IPS-15b (cell line): ENCODE measurements at regions not wholly inside any gene's neighbourhood (a gene's known extent, or its start where the extent isn't known, plus 50 kb on each side); places are given as distances from the start of the nearest gene placed in this dataset.

Source experiments
- H3K27me3 ChIP-seq: one replicate; pipeline ENCODE4 v1.6.1; 2013; ENCODE audit warnings: low read length; ENCODE audit not compliant: control insufficient read depth, insufficient read depth
- H3K36me3 ChIP-seq: one replicate; pipeline ENCODE4 v1.6.1; 2013; ENCODE audit warnings: low read length; ENCODE audit not compliant: control insufficient read depth, insufficient read depth
- H3K4me1 ChIP-seq: one replicate; pipeline ENCODE4 v1.6.1; 2013; ENCODE audit warnings: mild to moderate bottlenecking, low read length; ENCODE audit not compliant: control insufficient read depth, insufficient read depth
- H3K4me3 ChIP-seq: one replicate; pipeline ENCODE4 v1.5.1; 2013; ENCODE audit warnings: low read depth, low read length
- H3K9ac ChIP-seq: one replicate; pipeline ENCODE4 v1.6.1; 2013; ENCODE audit warnings: low read depth, mild to moderate bottlenecking, low read length
- H3K9me3 ChIP-seq: one replicate; pipeline ENCODE4 v1.6.1; 2013; ENCODE audit warnings: mild to moderate bottlenecking, low read length; ENCODE audit not compliant: control insufficient read depth, insufficient read depth

- no peak overlapping the region for H3K4me3 ChIP-seq
- H3K36me3 ChIP-seq: no peaks in the 10 kb centered on the region
- H3K9ac ChIP-seq: no peak overlapping the region
- no peaks in the 10 kb centered on the region for H3K27me3 ChIP-seq
- peaks cover 4% of the 10 kb centered on the region for H3K4me1 ChIP-seq
- H3K9me3 ChIP-seq: no peaks in the 10 kb centered on the region
Measured at GRCh38 chr2:240203031-240203787, 62.8 kb upstream of the OTOS start.

DNA sequence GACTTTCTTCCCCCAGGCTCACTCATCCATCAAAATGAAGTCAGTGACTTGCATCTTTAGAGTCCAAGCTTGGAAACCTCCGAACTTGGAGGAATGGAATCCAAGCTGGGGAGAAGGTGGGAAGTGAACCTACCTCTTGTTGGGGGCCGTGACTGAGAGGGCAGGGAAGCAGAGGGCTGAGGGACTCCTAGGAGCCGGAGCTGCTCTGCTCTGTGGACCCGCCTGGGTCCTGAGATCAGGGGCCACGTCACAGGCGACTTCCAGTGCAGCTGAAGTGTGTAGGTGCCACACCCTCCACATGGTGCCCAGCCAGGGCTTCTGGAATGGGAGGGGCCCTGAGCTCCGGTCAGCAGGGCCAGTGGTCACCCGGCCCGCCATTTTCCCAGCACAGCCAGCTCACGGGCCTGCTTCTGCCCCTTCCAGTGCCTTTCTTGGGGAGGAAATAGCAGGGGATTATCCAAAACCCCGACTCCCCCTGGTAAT is 63.4 kb upstream of the OTOS start:
- no peaks in the 10 kb centered on the region for H3K36me3 ChIP-seq
- no peaks in the 10 kb centered on the region for H3K9me3 ChIP-seq
- H3K27me3 ChIP-seq: no peaks in the 10 kb centered on the region
- H3K4me3 ChIP-seq: no peak overlapping the region
- no peak overlapping the region for H3K9ac ChIP-seq
- H3K4me1 ChIP-seq: peaks cover 4% of the 10 kb centered on the region

DNA sequence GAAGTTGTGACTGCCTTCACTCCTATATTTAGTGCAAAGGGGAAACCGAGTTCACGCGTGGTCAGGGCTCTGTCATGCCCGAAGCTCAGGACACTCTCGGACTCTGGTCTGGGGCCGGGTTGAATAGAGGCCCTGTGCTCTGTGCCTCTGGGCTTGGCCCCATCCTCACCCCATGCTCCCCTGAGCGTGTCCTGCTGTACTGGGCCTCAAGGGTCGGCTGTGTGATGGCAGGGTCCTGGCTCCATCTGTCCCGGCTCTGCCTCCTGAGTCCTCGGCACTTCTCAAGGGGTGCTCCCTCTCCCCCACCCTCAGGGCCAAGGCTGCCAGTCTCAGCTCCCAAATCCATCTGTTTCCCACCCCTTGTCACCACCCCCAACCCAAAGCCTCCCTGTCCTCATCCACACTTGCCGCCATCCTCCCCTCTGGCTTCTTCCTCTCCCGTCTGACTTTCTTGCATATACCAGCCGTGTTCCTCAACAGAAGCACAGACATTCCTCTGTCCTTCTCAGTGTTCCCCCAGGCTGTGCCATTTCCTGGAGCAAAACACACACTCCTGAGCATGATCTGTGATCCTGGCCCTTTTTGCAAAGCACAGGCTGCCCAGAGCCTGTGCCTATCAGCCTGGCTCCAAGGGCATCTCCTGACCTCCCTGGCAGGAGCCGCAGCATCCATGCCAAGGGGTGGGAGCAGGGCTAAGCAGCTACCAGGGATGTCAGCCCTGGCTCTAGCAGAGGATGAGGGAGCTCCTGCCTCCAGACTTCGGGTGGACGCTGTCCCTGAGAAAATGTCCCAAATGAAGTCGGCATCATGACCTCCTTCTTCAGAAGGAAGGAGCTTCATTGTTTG is 64.2 kb upstream of the OTOS start:
- no peaks in the 10 kb centered on the region for H3K27me3 ChIP-seq
- H3K36me3 ChIP-seq: no peaks in the 10 kb centered on the region
- H3K4me3 ChIP-seq: no peak overlapping the region
- H3K4me1 ChIP-seq: peaks cover 4% of the 10 kb centered on the region
- no peaks in the 10 kb centered on the region for H3K9me3 ChIP-seq
- H3K9ac ChIP-seq: no peak overlapping the region

- Histone ChIP-seq H3K9me3 (no peaks in the 10 kb centered on the region), H3K4me1 (peaks cover 4% of the 10 kb centered on the region), H3K4me3 (no peak overlapping the region), H3K27me3 (no peaks in the 10 kb centered on the region), H3K36me3 (no peaks in the 10 kb centered on the region), H3K9ac (no peak overlapping the region)
Measured at GRCh38 chr2:240205348-240205747, 64.9 kb upstream of the OTOS start.

DNA sequence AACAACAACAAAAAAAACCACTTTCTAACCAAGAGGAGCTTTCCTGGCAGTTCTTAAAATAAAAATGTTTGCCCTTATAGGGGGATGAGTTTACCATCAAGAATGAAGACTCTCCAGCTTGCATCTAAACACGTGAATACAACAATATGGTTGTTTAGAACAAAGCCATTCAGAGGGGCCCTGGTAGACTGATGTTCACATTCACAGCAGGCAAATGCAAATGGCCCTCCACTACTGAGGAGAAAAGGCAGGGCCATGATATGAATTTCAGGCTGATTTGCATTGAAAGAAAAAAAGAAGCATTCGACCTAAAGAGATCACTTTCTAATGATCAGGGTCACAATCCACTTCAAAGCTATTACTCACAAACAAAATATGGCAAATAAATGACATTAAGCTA is 65.3 kb upstream of the OTOS start:
- Histone ChIP-seq H3K4me3 (no peak overlapping the region), H3K27me3 (no peaks in the 10 kb centered on the region), H3K4me1 (peaks cover 4% of the 10 kb centered on the region), H3K36me3 (no peaks in the 10 kb centered on the region), H3K9me3 (no peaks in the 10 kb centered on the region), H3K9ac (no peak overlapping the region)

- no peaks in the 10 kb centered on the region for H3K36me3 ChIP-seq
- peaks cover 4% of the 10 kb centered on the region for H3K4me1 ChIP-seq
- no peak overlapping the region for H3K9ac ChIP-seq
- no peaks in the 10 kb centered on the region for H3K9me3 ChIP-seq
- H3K4me3 ChIP-seq: no peak overlapping the region
- H3K27me3 ChIP-seq: no peaks in the 10 kb centered on the region
Measured at GRCh38 chr2:240206630-240207029, 66.2 kb upstream of the OTOS start.

DNA sequence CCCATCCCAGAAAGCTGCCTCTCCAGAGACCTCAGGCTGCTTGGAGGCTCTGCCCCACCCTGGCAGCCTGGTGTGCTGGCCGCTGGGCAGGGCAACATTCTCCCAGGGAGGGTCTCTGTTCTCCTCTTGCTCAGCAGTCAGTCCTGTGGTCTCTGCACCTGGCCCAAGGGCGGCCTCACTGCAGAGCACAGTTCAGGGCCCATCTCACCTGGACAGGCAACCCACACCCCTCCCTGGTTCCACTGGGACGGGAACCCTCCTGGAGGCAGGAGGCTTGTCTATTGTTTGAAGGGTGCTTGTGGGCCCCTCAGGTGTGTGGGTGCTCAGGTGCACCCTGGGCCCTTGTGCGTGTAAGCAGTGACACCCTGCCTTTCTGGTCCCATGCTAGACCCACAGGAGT is 67.2 kb upstream of the OTOS start:
- Histone ChIP-seq H3K27me3 (no peaks in the 10 kb centered on the region), H3K36me3 (no peaks in the 10 kb centered on the region), H3K4me3 (no peak overlapping the region), H3K9me3 (no peaks in the 10 kb centered on the region), H3K9ac (no peak overlapping the region), H3K4me1 (peaks cover 4% of the 10 kb centered on the region)

GRCh38 chr2:240208096-240208495 is 67.6 kb upstream of the OTOS start:
- Histone ChIP-seq H3K9ac (no peak overlapping the region), H3K9me3 (no peaks in the 10 kb centered on the region), H3K4me1 (peaks cover 4% of the 10 kb centered on the region), H3K4me3 (no peak overlapping the region), H3K27me3 (no peaks in the 10 kb centered on the region), H3K36me3 (no peaks in the 10 kb centered on the region)

DNA sequence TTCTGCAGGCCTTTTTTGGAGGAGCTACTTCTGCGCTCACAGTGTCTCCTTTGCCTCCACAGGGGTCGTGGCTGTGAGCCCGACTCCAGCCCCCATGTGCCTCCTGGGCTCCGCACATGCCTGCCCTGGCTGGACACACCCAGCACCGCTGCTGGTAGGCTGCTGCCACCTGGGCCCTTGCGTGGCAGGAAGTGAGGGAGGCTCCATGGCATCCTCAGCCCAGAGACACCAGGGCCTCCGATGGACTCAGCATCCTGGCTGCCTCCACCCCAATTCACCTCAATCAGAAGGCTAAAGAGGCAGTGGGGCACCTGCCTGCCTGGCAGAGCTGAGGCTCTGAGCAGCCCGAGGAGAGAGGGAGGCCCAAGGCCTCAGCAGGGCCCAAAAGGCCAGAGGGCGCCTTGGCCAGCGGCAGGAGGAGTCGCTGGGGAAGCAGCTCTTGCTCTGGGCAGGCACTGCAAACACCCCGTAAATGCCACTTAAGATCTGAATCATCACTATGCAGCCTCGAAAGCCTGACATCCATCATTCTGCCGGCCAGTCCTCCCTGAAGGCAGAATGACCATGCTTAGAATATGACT is 68.3 kb upstream of the OTOS start:
- no peaks in the 10 kb centered on the region for H3K27me3 ChIP-seq
- no peaks in the 10 kb centered on the region for H3K9me3 ChIP-seq
- H3K4me3 ChIP-seq: no peak overlapping the region
- peaks cover 4% of the 10 kb centered on the region for H3K4me1 ChIP-seq
- no peaks in the 10 kb centered on the region for H3K36me3 ChIP-seq
- no peak overlapping the region for H3K9ac ChIP-seq

DNA sequence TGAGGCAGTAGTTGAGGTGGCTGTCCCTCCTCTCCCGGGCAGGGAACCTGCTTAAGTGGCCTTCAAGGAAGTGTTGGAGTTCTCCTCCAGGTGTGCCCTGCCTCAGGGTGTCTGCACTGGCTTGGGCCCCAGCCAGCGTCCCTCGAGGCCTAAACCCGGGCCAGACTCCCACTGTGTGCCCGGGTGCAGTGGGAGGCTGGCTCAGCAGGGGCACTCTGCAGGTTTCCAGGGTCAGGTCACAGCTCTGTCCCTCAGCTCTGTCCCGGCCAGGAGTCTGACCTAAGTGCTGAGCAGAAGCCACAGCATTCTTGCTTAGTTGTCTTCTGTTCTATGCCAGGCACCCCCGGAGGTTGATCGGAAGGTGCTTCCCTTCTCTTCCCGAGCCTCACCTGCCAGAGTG is 69.0 kb upstream of the OTOS start:
- H3K4me1 ChIP-seq: peaks cover 4% of the 10 kb centered on the region
- H3K9ac ChIP-seq: no peak overlapping the region

DNA sequence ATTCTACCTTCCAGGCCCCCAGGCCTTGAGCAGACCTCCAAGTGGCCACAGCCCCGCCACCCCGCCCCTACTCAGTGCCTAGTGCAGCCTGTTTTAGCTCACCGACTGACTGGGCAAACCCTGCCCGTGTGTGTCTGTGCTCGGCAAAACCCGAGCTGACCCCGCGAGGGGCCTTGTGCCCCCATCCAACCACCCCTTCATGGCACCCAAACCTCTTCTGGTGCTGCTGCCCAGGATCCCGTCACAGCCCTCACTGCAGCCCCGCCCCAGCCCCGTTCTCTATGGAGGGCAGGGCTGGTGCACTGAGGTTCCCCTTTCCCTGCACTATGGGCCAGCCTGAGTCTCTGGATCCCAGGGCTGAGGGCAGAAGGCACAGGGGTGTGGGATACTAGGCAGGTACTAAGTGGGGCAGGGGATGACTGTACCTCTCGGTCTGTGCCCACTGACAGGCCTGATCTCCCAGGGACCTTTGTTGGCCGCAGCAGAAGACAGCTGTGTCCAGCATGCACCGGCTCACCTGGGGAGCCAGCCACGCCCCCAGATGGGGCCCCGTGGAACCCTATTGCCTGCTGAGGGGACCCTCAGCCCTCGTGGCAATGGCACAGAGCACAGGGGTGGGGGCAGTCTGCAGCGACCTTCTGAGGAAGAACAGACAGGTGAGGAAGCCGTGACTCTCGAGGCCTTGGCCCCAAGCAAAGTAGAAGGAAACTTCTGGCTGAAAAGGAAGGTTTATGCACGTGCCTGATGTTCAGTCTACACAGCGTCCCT is 69.9 kb upstream of the OTOS start:
- Histone ChIP-seq H3K4me1 (peaks cover under 1% of the 10 kb centered on the region), H3K9ac (no peak overlapping the region), H3K9me3 (no peaks in the 10 kb centered on the region), H3K27me3 (no peaks in the 10 kb centered on the region), H3K4me3 (no peak overlapping the region), H3K36me3 (no peaks in the 10 kb centered on the region)

More for the DNA sequence above, 69.0 kb upstream of the OTOS start:
- Histone ChIP-seq H3K9me3 (no peaks in the 10 kb centered on the region), H3K4me3 (no peak overlapping the region), H3K36me3 (no peaks in the 10 kb centered on the region), H3K27me3 (no peaks in the 10 kb centered on the region)
